Neuron (in vitro differentiated cells): ENCODE measurements at regions not wholly inside any gene's neighbourhood (a gene's known extent, or its start where the extent isn't known, plus 50 kb on each side); places are given as distances from the start of the nearest gene placed in this dataset.

ENCODE experiments used
- H2AFZ ChIP-seq: one replicate; pipeline ENCODE4 v1.6.1; 2013; ENCODE audit warnings: low read depth, mild to moderate bottlenecking, inconsistent platforms, low read length, moderate library complexity
- H3K27me3 ChIP-seq: one replicate; pipeline ENCODE4 v1.6.1; 2013; ENCODE audit warnings: low read length; ENCODE audit not compliant: insufficient read depth
- H3K36me3 ChIP-seq: one replicate; pipeline ENCODE4 v1.6.1; 2013; ENCODE audit warnings: low read length; ENCODE audit not compliant: insufficient read depth
- H3K4me1 ChIP-seq: one replicate; pipeline ENCODE4 v1.6.1; 2013; ENCODE audit warnings: low read length; ENCODE audit not compliant: insufficient read depth
- H3K4me3 ChIP-seq: 2 replicates; pipeline ENCODE4 v1.5.1; 2013; ENCODE audit warnings: mild to moderate bottlenecking, low read length, moderate library complexity
- H3K9me3 ChIP-seq: one replicate; pipeline ENCODE4 v1.6.1; 2013; ENCODE audit warnings: low read length

DNA sequence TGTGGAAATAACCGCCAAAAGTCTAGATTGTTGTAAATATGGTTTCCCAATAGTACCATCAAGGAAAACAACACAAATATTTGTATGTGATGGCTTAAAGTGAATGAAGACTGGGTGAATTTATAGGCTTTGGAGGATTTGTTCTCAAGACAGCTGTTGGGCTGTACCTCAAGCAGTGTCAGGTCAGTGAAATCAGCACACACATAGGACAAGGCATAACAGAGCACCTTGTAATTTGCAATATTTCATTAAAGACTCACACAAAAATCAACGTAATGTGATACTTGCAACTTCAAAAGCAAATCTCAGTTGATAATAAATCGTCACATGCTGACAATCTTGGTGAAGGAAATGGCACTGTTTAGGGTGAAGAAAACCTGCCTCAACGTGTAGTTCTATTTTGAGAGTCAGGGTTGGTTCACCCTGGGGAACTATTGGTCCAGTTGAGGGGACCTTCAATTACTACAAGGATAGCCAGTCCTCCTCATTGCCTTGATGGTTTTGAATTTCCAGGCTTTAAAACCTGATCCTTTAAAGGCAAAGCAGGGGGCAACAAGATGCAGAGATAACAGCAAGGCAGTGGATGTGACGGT, 126.8 kb upstream of the ST6GAL2 start:
- H3K4me1 ChIP-seq, result no peaks in the 10 kb centered on the region
- no peak overlapping the region for H3K4me3 ChIP-seq
- no peaks in the 10 kb centered on the region for H3K36me3 ChIP-seq
- no peaks in the 10 kb centered on the region for H3K9me3 ChIP-seq
- no peaks in the 10 kb centered on the region for H3K27me3 ChIP-seq
- no peak overlapping the region for H2AFZ ChIP-seq

DNA sequence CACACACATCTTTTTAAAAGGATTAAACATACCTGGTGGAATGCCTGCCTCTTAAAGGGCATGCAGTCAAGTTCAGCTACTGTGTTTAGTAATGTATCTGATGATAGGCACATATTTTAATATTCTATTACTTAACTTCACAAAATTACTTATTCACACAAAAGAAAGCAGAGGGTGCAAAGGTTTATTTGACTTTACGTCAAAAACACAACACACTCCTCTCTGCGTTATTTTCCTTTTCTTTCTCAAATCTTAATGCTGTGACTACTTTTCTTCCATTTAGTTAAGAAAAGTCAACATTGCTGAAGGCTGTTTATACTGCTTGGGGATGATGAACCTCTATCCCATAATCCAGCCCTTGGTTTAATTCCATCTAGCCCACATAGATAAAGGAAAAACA, 127.9 kb upstream of the ST6GAL2 start:
- no peak overlapping the region for H2AFZ ChIP-seq
- no peaks in the 10 kb centered on the region for H3K36me3 ChIP-seq
- H3K4me3 ChIP-seq, result no peak overlapping the region
- H3K4me1 ChIP-seq, result no peaks in the 10 kb centered on the region
- H3K9me3 ChIP-seq, result no peaks in the 10 kb centered on the region
- H3K27me3 ChIP-seq, result no peaks in the 10 kb centered on the region

GRCh38 chr2:107018366-107018765, 132.4 kb upstream of the ST6GAL2 start:
- H3K36me3 ChIP-seq, result no peaks in the 10 kb centered on the region
- no peaks in the 10 kb centered on the region for H3K27me3 ChIP-seq
- no peak overlapping the region for H2AFZ ChIP-seq
- H3K9me3 ChIP-seq, result no peaks in the 10 kb centered on the region
- H3K4me3 ChIP-seq, result no peak overlapping the region
- H3K4me1 ChIP-seq, result no peaks in the 10 kb centered on the region

- Histone ChIP-seq H2AFZ (no peak overlapping the region), H3K36me3 (no peaks in the 10 kb centered on the region), H3K4me1 (no peaks in the 10 kb centered on the region), H3K9me3 (no peaks in the 10 kb centered on the region), H3K27me3 (no peaks in the 10 kb centered on the region), H3K4me3 (no peak overlapping the region)
These were observed 134.4 kb upstream of the ST6GAL2 start for GRCh38 chr2:107020392-107020791.

DNA sequence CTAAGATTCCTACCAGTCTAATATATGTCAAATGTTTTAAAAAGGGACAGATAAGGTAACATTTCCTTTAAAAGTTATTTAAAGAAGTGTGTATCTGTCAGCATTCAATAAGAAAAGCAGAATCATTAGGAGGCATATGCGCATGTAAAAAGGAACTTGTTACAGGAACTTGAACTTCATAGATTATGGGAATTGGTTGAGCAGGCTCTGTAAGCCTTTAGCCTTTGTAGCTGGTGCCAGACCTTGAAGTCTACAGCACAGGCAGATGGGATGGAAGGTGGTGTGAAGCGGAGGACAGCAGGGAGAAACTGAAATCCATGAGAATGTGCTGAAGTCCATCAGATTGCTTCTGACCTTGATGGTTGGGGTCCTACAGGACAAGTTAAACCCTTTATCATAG, 138.3 kb upstream of the ST6GAL2 start:
- no peaks in the 10 kb centered on the region for H3K9me3 ChIP-seq
- no peak overlapping the region for H2AFZ ChIP-seq
- no peaks in the 10 kb centered on the region for H3K27me3 ChIP-seq
- H3K4me1 ChIP-seq, result no peaks in the 10 kb centered on the region
- no peaks in the 10 kb centered on the region for H3K36me3 ChIP-seq
- no peak overlapping the region for H3K4me3 ChIP-seq

DNA sequence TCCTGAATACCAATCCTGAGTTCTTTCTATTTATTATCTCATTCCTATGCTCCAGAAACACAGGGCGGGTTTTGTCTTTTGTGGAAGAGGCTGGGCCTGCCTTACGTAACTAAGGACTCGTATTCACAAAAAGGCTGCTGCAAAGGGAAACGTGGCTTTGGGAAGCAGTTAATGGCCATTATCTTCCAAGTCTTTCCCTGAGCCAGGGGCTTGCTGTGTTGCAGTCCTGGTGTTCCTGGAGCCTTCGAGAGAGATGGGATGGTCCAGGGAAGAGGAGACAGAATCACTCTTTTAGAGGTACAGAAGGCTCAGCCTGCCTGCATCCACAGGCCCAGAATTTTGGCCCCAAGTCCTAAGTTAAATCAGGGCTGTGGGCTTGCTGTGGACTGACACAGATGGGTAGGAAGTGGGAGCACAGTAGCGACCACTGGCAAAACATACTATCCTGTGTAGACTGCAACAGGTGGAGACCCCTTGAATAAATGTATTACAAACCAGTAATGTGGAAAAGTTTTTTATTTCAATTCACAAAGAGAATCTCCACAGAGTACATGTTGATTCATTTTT, 139.4 kb upstream of the ST6GAL2 start:
- Histone ChIP-seq H3K36me3 (no peaks in the 10 kb centered on the region), H3K4me3 (no peak overlapping the region), H3K9me3 (no peaks in the 10 kb centered on the region), H3K27me3 (no peaks in the 10 kb centered on the region), H3K4me1 (no peaks in the 10 kb centered on the region), H2AFZ (no peak overlapping the region)

- H2AFZ ChIP-seq, result no peak overlapping the region
- no peaks in the 10 kb centered on the region for H3K27me3 ChIP-seq
- no peaks in the 10 kb centered on the region for H3K4me1 ChIP-seq
- H3K9me3 ChIP-seq, result no peaks in the 10 kb centered on the region
- no peaks in the 10 kb centered on the region for H3K36me3 ChIP-seq
- H3K4me3 ChIP-seq, result no peak overlapping the region
These were observed 140.0 kb upstream of the ST6GAL2 start for GRCh38 chr2:107025869-107026380.

DNA sequence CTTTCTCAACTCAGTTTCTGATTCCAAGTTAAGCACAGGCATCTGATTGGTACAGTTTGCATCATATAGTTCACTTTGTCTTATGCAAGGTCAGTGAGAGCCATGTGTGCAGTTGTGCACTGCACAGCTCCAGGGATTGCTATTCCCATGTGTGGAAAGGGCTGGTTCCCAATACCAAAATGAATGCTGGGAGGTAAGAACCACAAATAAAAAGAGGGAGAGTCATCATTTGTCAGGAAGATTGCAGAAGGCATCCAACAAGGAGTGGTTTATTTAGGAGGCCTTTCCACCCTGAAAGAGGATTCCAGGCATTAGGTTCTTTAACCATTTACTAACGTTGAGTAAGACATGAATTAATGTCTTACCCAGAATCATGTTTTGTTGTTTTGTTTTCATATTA, 141.2 kb upstream of the ST6GAL2 start:
- Histone ChIP-seq H3K4me3 (no peak overlapping the region), H3K4me1 (no peaks in the 10 kb centered on the region), H3K9me3 (no peaks in the 10 kb centered on the region), H3K36me3 (no peaks in the 10 kb centered on the region), H3K27me3 (no peaks in the 10 kb centered on the region), H2AFZ (no peak overlapping the region)

DNA sequence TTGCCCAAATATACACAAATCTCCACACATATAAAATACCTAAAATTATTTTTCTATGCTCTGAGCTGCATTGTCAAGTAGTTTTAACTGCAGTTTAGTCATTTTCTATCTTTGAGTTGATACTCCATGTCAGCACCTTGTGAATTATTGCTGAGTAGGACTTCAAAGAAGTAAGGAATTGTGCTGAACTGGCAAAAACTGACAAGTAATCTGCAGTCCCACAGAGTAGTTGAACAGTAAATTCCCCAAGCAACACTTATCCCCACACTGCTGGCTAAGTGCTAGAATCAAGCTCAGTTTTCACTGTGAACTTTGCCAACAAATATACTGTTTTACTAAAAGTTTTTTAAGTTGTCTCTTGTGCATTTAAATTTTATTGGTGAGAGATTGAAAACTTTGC, 141.8 kb upstream of the ST6GAL2 start:
- Histone ChIP-seq H2AFZ (no peak overlapping the region), H3K36me3 (no peaks in the 10 kb centered on the region), H3K9me3 (no peaks in the 10 kb centered on the region), H3K4me1 (no peaks in the 10 kb centered on the region), H3K4me3 (no peak overlapping the region), H3K27me3 (no peaks in the 10 kb centered on the region)

DNA sequence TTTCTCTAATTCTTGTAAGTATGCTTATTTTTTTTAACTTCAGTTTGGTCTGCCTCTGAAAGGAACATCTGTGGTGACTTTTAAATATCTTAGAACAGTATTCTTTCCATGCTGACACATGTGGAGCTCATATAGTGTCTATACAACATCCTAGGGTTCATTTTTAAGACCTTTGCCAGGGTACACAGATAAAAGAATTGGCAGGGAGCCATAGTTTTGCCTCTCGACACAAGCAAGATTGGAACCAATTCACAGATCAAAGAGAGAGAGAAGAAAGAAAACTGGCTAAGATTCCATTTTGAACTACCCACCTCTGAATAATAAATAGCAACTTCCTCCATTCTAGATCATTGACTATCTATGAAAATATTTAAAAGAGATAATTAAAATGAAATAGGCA, 142.7 kb upstream of the ST6GAL2 start:
- no peak overlapping the region for H3K4me3 ChIP-seq
- no peaks in the 10 kb centered on the region for H3K9me3 ChIP-seq
- H2AFZ ChIP-seq, result no peak overlapping the region
- no peaks in the 10 kb centered on the region for H3K27me3 ChIP-seq
- H3K36me3 ChIP-seq, result no peaks in the 10 kb centered on the region
- H3K4me1 ChIP-seq, result no peaks in the 10 kb centered on the region

DNA sequence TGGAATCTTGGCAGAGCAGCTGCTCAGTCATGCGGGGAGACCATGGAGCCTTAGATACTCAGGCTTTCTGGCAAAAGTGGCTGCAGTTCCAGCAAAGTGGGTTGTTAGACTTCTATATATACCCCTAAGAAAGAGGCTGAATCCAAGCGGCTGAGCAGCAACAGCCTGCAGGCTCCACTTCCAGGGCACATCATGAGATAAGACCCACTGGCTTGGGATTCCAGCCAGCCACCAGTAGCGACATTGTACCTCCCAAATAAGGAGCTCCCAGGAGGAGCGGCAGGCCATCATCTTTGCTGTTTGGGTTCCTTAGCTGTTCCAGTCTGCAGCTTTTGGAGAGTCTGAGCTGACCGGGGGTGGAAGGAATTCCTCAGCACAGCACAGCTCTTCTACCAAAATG, 150.3 kb upstream of the ST6GAL2 start:
- no peaks in the 10 kb centered on the region for H3K27me3 ChIP-seq
- no peak overlapping the region for H2AFZ ChIP-seq
- H3K4me3 ChIP-seq, result no peak overlapping the region
- no peaks in the 10 kb centered on the region for H3K9me3 ChIP-seq
- no peaks in the 10 kb centered on the region for H3K4me1 ChIP-seq
- H3K36me3 ChIP-seq, result no peaks in the 10 kb centered on the region

- no peak overlapping the region for H3K4me3 ChIP-seq
- H3K9me3 ChIP-seq, result no peaks in the 10 kb centered on the region
- no peaks in the 10 kb centered on the region for H3K36me3 ChIP-seq
- H3K4me1 ChIP-seq, result peaks cover 10% of the 10 kb centered on the region
- no peak overlapping the region for H2AFZ ChIP-seq
- H3K27me3 ChIP-seq, result no peaks in the 10 kb centered on the region
These were observed 176.2 kb upstream of the ST6GAL2 start for GRCh38 chr2:107062173-107062572.

DNA sequence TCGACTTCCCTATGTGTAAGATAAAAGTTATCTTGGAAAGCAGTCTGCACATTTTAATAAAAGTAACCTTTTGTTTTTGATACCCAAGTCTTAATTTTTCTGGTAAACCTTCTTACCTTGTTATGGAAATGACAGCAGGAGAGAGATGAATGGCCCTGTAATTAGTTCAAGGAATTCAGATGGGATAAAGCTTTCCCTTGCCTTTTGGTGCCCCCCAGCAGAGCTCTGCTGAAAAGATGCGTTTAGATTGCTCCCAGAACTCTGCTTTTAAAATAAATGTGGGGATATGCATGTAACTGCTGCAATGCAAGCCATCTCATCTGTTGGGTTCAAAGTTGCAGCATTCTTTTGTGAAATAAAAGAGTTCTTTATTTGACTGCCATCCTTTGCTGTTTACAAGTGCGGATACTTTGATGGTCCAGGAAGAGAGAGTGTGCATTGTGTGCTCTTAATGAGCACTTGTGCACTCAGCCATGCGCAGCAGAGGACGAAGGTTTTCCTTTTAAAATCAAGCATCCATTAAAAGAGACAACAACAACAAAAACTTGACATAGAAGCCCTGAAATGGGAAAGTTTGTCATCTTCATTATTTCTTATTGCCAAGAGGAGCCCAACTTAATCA, 176.7 kb upstream of the ST6GAL2 start:
- H2AFZ ChIP-seq, result no peak overlapping the region
- H3K4me1 ChIP-seq, result peaks cover 10% of the 10 kb centered on the region
- H3K36me3 ChIP-seq, result no peaks in the 10 kb centered on the region
- H3K4me3 ChIP-seq, result no peak overlapping the region
- no peaks in the 10 kb centered on the region for H3K9me3 ChIP-seq
- H3K27me3 ChIP-seq, result no peaks in the 10 kb centered on the region
